GM12878 (cell line): ENCODE measurements at regions not wholly inside any gene's neighbourhood (a gene's known extent, or its start where the extent isn't known, plus 50 kb on each side); places are given as distances from the start of the nearest gene placed in this dataset.

ENCODE experiments used
- ATAC-seq: fragments of 200-7000 bp; cut with Tn5 transposase; 3 replicates; pipeline ENCODE4 v1.9.1; 2020; ENCODE audit warnings: mild to moderate bottlenecking, moderate library complexity
- BruUV-seq: library from RNA; stranded (reverse); fragments of 400-500 nt; replicated peaks from 2 replicates; lab custom pipeline; 2021; lab: Mats Ljungman, UMichigan
- CTCF ChIA-PET: fragments of 300-600 bp; sonication (Branson Sonifier 250); formaldehyde crosslinking; extraction: SDS; loops from one replicate; lab custom pipeline; 2021; ENCODE audit warnings: inconsistent platforms; lab: Yijun Ruan, JAX
- POLR2A ChIA-PET: fragments of 350-600 bp; formaldehyde crosslinking; extraction: SDS; loops from one replicate; lab custom pipeline; 2021; ENCODE audit warnings: inconsistent platforms; lab: Charles Lee
- RAD21 ChIA-PET: fragments of 300-600 bp; sonication (Branson Sonifier 250); formaldehyde crosslinking; loops from one replicate; lab custom pipeline; 2023; ENCODE audit warnings: antibody characterized with exemption; ENCODE audit not compliant: unreplicated experiment; lab: Charles Lee
- SMC1A ChIA-PET: fragments of 300-600 bp; sonication (Branson Sonifier 250); formaldehyde crosslinking; loops from one replicate; lab custom pipeline; 2023; ENCODE audit not compliant: unreplicated experiment, uncharacterized antibody; lab: Charles Lee
- DNase-seq: peaks from one replicate; pipeline ENCODE4 v3.0.0-alpha.2; 2011; ENCODE audit warnings: low read depth, low spot score
- FAIRE-seq: peaks from 3 replicates; lab custom pipeline; 2011; peaks lifted over from hg19 to GRCh38; lab: Jason Lieb, UNC
- H2AFZ ChIP-seq: 2 replicates; pipeline ENCODE4 v1.6.0; 2011; ENCODE audit warnings: low read depth, low read length, control low read depth; ENCODE audit not compliant: control insufficient read depth
- H3K27ac ChIP-seq: 2 replicates; pipeline ENCODE4 v1.5.1; 2011; ENCODE audit warnings: control low read depth; ENCODE audit not compliant: control insufficient read depth, insufficient read depth
- H3K27me3 ChIP-seq, 2 experiments: replicated peaks in 1 of 2; 2 replicates each; pipeline versions ENCODE4 v1.6.0 to v1.6.1; 2011; ENCODE audit warnings: low read length in 1 of 2; ENCODE audit not compliant: control insufficient read depth in 2 of 2, insufficient read depth in 2 of 2
- H3K36me3 ChIP-seq, 2 experiments: 2 replicates each; pipeline ENCODE4 v1.5.1; 2011; ENCODE audit warnings: low read length in 1 of 2; ENCODE audit not compliant: control insufficient read depth in 2 of 2, insufficient read depth in 2 of 2
- H3K4me1 ChIP-seq: 2 replicates; pipeline ENCODE4 v1.6.1; 2011; ENCODE audit warnings: mild to moderate bottlenecking, low read length, moderate library complexity, mixed read lengths; ENCODE audit not compliant: control insufficient read depth, insufficient read depth
- H3K4me2 ChIP-seq: 2 replicates; pipeline ENCODE4 v1.6.0; 2011; ENCODE audit warnings: control low read depth; ENCODE audit not compliant: control insufficient read depth, insufficient read depth
- H3K4me3 ChIP-seq: fragments of 200-600 bp; sonication (generic); 2 replicates; pipeline ENCODE4 v1.5.1; 2016
- H3K79me2 ChIP-seq: 2 replicates; pipeline ENCODE4 v1.6.0; 2011; ENCODE audit warnings: low read length; ENCODE audit not compliant: control insufficient read depth, insufficient read depth
- H3K9ac ChIP-seq: 2 replicates; pipeline ENCODE4 v1.8.0; 2011; ENCODE audit warnings: low read length, control low read depth, mixed read lengths; ENCODE audit not compliant: control insufficient read depth, insufficient read depth
- H3K9me3 ChIP-seq: replicated peaks from 3 replicates; pipeline ENCODE4 v1.5.1; 2011; ENCODE audit warnings: mild to moderate bottlenecking, low read length; ENCODE audit not compliant: control insufficient read depth, insufficient read depth
- H4K20me1 ChIP-seq: 2 replicates; pipeline ENCODE4 v1.6.0; 2011; ENCODE audit not compliant: control insufficient read depth, insufficient read depth
- IRF4 ChIP-seq: IDR thresholded peaks from 2 replicates; pipeline ENCODE4 v1.6.1; 2011; ENCODE audit warnings: low read depth, low read length
- JUND ChIP-seq: IDR thresholded peaks from 2 replicates; pipeline ENCODE4 v1.6.1; 2012; ENCODE audit warnings: low read depth, mild to moderate bottlenecking, low read length, improper control_type of control experiment, moderate library complexity
- KDM1A ChIP-seq: fragments of 200-600 bp; sonication (generic); IDR thresholded peaks from 2 replicates; pipeline ENCODE4 v1.6.1; 2016; ENCODE audit warnings: borderline replicate concordance
- LARP7 ChIP-seq: fragments of 450-650 bp; IDR thresholded peaks from 2 replicates; pipeline ENCODE4 v1.6.1; 2017; ENCODE audit warnings: mild to moderate bottlenecking
- MTA2 ChIP-seq: fragments of 450-650 bp; IDR thresholded peaks from 2 replicates; pipeline ENCODE4 v1.6.1; 2016; ENCODE audit warnings: low read depth, mild to moderate bottlenecking, moderate library complexity
- MXI1 ChIP-seq: fragments of 150-350 bp; IDR thresholded peaks from 2 replicates; pipeline ENCODE4 v1.6.1; 2011; ENCODE audit warnings: low read depth, mild to moderate bottlenecking, inconsistent platforms, low read length, improper control_type of control experiment
- NBN ChIP-seq: fragments of 450-650 bp; IDR thresholded peaks from 2 replicates; pipeline ENCODE4 v1.6.1; 2016
- NR2C1 ChIP-seq: fragments of 450-650 bp; IDR thresholded peaks from 2 replicates; pipeline ENCODE4 v1.6.1; 2017; ENCODE audit warnings: antibody characterized with exemption, mild to moderate bottlenecking, moderate library complexity
- PML ChIP-seq: IDR thresholded peaks from 2 replicates; pipeline ENCODE4 v1.6.1; 2012; ENCODE audit warnings: low read length, inconsistent platforms
- POU2F2 ChIP-seq: IDR thresholded peaks from 3 replicates; pipeline ENCODE4 v1.6.1; 2011; ENCODE audit warnings: low read depth, mild to moderate bottlenecking, low read length, borderline replicate concordance
- RUNX3 ChIP-seq: IDR thresholded peaks from 2 replicates; pipeline ENCODE4 v1.6.1; 2012; ENCODE audit warnings: low read length, inconsistent platforms
- SMAD5 ChIP-seq: IDR thresholded peaks from 2 replicates; pipeline ENCODE4 v1.6.1; 2016; ENCODE audit warnings: antibody characterized with exemption, low read depth
- TCF7 ChIP-seq: IDR thresholded peaks from 2 replicates; pipeline ENCODE4 v1.6.1; 2014; ENCODE audit warnings: antibody characterized with exemption, borderline replicate concordance
- WGBS: methylation state at CpG from one replicate; pipeline ENCODE4 v1.1.6; 2016; ENCODE audit warnings: low lambda C conversion rate; ENCODE audit not compliant: insufficient replicate concordance, insufficient coverage; ENCODE audit errors: missing lambda C conversion rate; 5-methylcytosine and 5-hydroxymethylcytosine counted together
- in situ Hi-C: fragments of 300-500 bp; cut with MboI; formaldehyde crosslinking; loops from 9 replicates; pipeline ENCODE4 v1.14.3; 2018; ENCODE audit warnings: mixed read lengths
- intact Hi-C: fragments of 100-400 bp; cut with micrococcal nuclease; formaldehyde crosslinking; loops from one replicate; pipeline ENCODE4 v1.14.2; 2022; ENCODE audit not compliant: unreplicated experiment
- TF ChIP-seq, protein P1 (sequence below): IDR thresholded peaks from 2 replicates; pipeline ENCODE4 v1.6.1; 2011; ENCODE audit warnings: low read depth, mild to moderate bottlenecking, low read length, moderate library complexity, borderline replicate concordance; ENCODE audit errors: extremely low read depth
- TF ChIP-seq, protein P2 (sequence below): IDR thresholded peaks from 2 replicates; pipeline ENCODE4 v1.6.1; 2012; ENCODE audit warnings: low read depth, low read length, improper control_type of control experiment
- TF ChIP-seq, protein P3 (sequence below): fragments of 450-650 bp; IDR thresholded peaks from 2 replicates; pipeline ENCODE4 v1.6.1; 2014; ENCODE audit warnings: mild to moderate bottlenecking
- TF ChIP-seq, protein P4 (sequence below): fragments of 450-650 bp; IDR thresholded peaks from 2 replicates; pipeline ENCODE4 v1.6.1; 2016; ENCODE audit warnings: mild to moderate bottlenecking
- TF ChIP-seq, protein P5 (sequence below): fragments of 450-650 bp; IDR thresholded peaks from 2 replicates; pipeline ENCODE4 v1.6.1; 2017; ENCODE audit warnings: mild to moderate bottlenecking

DNA sequence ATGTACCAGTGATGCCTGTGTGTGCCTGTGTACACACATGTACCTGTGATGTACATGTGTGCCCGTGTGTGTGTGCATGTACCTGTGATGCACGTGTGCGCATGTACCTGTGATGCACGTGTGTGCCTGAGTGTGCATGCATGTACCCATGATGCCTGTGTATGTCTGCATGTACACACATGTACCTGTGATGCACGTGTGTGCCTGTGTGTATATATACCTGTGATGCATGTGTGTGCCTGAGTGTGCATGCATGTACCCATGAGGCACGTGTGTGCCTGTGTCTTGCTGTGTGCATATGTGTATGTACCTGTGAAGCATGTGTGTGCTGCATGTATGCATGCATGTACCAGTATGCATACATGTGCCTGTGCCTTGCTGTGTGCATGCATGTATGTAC is 419.0 kb downstream of the IRX2 start (continued):
- TF ChIP-seq, protein P1, sequence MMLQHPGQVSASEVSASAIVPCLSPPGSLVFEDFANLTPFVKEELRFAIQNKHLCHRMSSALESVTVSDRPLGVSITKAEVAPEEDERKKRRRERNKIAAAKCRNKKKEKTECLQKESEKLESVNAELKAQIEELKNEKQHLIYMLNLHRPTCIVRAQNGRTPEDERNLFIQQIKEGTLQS = no peak
- TF ChIP-seq SMAD5 (no peak), NBN (no peak), NR2C1 (no peak), RUNX3 (no peak)

DNA sequence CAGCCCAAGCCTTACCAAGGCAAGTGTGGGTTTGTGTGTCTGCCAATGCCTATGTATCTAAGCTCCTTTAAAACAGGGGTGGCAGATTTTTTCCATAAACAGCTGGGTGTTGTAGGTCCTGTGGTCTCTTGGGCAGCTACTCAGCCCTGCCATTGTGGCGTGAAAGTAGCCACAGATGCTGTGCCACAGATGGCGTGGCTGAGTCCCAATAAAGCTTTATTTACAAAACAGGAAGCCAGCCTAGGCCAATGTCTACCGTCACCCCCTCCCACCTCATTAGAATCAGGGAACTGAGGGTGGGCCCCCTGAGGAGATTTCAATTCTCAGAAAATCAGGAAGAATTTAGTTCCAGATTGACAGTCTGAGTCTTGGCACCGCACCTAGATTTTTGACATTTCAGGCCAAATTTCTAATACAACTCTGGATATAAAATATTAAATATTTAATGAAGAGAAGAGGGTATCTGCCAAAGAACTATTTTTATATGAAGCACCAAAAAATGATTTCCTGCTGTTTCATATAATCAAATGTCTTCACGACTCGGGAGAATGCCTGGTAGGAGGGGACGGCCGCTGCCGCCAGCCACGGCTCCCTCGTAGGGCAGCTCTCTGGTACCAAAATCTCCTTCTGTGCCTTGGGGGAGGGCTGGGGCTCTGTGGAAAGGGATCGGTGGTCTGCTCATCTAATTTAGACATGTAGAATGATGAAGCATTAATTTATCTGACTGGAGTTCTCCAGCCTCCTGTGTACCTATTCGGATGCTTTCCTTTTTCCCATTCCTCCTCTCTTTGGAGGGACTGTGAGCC is 420.9 kb downstream of the IRX2 start:
- POLR2A ChIA-PET = no interaction called here
- Histone ChIP-seq H3K36me3 (no peaks in the 10 kb centered on the region), H3K4me3 (no peak overlapping the region), H3K27ac (no peak overlapping the region), H3K4me2 (no peak overlapping the region), H3K4me1 (no peaks in the 10 kb centered on the region), H3K9me3 (no peaks in the 10 kb centered on the region; the same call in 2 of the 3 replicates), H3K79me2 (no peaks in the 10 kb centered on the region), H3K27me3 (no peaks in the 10 kb centered on the region), H4K20me1 (no peaks in the 10 kb centered on the region), H3K9ac (no peak overlapping the region), H2AFZ (no peak overlapping the region)
- ATAC-seq (no peak), FAIRE-seq (no peak), DNase-seq (no peak)
- intact Hi-C loops = no loop called here
- in situ Hi-C loops = no loop called here
- WGBS = 57% methylated on average over 13 of the region's 13 CpGs
- SMC1A ChIA-PET = no interaction called here
- CTCF ChIA-PET = no interaction called here
- RAD21 ChIA-PET = no interaction called here
- BruUV-seq = no TSS peak
- TF ChIP-seq KDM1A (no peak), MXI1 (no peak), MTA2 (no peak), TCF7 (no peak), PML (no peak), LARP7 (no peak), JUND (no peak), IRF4 (no peak), POU2F2 (no peak)
- TF ChIP-seq, protein P2, sequence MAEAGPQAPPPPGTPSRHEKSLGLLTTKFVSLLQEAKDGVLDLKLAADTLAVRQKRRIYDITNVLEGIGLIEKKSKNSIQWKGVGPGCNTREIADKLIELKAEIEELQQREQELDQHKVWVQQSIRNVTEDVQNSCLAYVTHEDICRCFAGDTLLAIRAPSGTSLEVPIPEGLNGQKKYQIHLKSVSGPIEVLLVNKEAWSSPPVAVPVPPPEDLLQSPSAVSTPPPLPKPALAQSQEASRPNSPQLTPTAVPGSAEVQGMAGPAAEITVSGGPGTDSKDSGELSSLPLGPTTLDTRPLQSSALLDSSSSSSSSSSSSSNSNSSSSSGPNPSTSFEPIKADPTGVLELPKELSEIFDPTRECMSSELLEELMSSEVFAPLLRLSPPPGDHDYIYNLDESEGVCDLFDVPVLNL = no peak
- TF ChIP-seq, protein P3, sequence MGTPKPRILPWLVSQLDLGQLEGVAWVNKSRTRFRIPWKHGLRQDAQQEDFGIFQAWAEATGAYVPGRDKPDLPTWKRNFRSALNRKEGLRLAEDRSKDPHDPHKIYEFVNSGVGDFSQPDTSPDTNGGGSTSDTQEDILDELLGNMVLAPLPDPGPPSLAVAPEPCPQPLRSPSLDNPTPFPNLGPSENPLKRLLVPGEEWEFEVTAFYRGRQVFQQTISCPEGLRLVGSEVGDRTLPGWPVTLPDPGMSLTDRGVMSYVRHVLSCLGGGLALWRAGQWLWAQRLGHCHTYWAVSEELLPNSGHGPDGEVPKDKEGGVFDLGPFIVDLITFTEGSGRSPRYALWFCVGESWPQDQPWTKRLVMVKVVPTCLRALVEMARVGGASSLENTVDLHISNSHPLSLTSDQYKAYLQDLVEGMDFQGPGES = no peak
- TF ChIP-seq, protein P1 = no peak
- TF ChIP-seq, protein P4, sequence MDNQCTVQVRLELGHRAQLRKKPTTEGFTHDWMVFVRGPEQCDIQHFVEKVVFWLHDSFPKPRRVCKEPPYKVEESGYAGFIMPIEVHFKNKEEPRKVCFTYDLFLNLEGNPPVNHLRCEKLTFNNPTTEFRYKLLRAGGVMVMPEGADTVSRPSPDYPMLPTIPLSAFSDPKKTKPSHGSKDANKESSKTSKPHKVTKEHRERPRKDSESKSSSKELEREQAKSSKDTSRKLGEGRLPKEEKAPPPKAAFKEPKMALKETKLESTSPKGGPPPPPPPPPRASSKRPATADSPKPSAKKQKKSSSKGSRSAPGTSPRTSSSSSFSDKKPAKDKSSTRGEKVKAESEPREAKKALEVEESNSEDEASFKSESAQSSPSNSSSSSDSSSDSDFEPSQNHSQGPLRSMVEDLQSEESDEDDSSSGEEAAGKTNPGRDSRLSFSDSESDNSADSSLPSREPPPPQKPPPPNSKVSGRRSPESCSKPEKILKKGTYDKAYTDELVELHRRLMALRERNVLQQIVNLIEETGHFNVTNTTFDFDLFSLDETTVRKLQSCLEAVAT = no peak
- TF ChIP-seq, protein P5, sequence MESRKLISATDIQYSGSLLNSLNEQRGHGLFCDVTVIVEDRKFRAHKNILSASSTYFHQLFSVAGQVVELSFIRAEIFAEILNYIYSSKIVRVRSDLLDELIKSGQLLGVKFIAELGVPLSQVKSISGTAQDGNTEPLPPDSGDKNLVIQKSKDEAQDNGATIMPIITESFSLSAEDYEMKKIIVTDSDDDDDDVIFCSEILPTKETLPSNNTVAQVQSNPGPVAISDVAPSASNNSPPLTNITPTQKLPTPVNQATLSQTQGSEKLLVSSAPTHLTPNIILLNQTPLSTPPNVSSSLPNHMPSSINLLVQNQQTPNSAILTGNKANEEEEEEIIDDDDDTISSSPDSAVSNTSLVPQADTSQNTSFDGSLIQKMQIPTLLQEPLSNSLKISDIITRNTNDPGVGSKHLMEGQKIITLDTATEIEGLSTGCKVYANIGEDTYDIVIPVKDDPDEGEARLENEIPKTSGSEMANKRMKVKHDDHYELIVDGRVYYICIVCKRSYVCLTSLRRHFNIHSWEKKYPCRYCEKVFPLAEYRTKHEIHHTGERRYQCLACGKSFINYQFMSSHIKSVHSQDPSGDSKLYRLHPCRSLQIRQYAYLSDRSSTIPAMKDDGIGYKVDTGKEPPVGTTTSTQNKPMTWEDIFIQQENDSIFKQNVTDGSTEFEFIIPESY = no peak
